GM08714 (cell line): ENCODE measurements at regions not wholly inside any gene's neighbourhood (a gene's known extent, or its start where the extent isn't known, plus 50 kb on each side); places are given as distances from the start of the nearest gene placed in this dataset.

Experiments used
- H3K4me3 ChIP-seq: fragments of 200-500 bp; sonication (Bioruptor generic); 2 replicates; pipeline ENCODE4 v1.5.1; 2014; ENCODE audit warnings: mild to moderate bottlenecking, low read length, inconsistent platforms
- ZNF274 ChIP-seq: IDR thresholded peaks from 2 replicates; pipeline ENCODE4 v1.6.1; 2012; ENCODE audit warnings: mild to moderate bottlenecking, low read depth, low read length

DNA sequence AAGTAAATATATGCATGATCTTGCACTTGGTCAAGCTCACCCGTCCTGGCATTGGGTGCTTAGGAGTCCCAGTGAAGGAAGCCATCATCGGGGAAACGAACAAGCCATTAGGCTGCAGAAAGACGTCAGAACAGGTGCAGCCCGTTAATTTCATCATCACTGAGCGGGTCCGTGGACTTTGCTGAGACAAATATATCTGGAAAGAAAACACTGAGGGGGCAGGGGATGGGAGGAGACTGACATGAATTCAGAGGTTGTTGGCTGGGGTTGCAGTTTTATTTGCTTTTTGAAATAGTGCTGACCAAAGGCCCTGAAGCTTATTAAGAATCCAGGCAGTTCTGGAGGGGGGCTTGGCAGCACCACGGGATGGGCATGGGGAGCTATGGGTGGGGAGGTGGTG lies 207.2 kb downstream of the ENGASE start:
- H3K4me3 ChIP-seq: no peak overlapping the region
- TF ChIP-seq ZNF274: no peak

DNA sequence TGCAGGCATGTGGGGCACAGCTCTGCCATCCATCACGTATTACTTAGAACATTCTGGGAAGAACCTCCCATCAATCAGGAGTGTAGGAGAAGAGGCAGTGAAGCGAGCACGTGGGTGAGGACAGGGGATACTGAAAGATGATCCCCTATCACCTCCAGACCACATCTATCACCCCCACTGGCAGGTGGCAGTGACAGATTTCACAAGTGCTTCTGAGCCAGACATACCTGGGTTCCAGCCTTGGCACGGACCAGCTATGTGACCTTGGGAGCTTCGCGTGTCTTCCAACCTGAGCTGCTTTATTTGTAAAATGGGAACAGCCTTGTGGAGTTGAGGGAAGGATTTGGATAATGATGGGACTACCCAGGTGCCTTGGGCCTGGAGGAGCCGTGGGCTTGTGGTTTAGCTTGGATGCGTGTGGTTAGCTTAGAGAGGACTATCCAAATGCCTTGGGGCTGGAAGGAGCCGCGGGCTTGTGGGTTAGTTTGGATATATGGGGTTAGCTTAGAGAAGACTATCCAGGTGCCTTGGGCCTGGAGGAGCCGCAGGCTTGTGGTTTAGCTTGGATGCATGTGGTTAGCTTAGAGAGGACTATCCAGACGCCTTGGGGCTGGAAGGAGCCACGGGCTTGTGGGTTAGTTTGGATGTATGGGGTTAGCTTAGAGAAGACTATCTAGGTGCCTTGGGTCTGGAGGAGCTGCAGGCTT lies 206.4 kb downstream of the ENGASE start:
- no peak for TF ChIP-seq ZNF274
- no peak overlapping the region for H3K4me3 ChIP-seq

DNA sequence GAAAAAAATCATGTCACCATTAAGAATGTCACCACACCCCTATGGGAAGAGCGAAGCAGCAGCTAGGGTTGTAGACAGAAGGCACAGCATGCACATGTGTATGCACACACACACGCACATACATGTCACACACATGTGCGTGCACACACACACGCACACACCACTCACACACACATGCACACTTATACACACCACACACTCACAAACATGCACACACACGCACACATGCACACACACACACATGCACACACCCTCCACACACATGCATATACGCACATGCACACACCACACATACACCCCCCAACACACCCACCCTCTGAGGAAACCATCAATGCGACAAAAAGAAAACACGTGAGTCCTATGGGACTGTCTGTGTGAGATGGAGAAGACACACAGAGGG lies 205.4 kb downstream of the ENGASE start:
- TF ChIP-seq ZNF274: no peak
- no peak overlapping the region for H3K4me3 ChIP-seq

- no peak overlapping the region for H3K4me3 ChIP-seq
- TF ChIP-seq ZNF274: no peak
Observed at GRCh38 chr17:79279320-79279719, 204.7 kb downstream of the ENGASE start.

- H3K4me3 ChIP-seq: no peak overlapping the region
- TF ChIP-seq ZNF274: no peak
Observed at GRCh38 chr17:79276821-79277220, 202.2 kb downstream of the ENGASE start.

DNA sequence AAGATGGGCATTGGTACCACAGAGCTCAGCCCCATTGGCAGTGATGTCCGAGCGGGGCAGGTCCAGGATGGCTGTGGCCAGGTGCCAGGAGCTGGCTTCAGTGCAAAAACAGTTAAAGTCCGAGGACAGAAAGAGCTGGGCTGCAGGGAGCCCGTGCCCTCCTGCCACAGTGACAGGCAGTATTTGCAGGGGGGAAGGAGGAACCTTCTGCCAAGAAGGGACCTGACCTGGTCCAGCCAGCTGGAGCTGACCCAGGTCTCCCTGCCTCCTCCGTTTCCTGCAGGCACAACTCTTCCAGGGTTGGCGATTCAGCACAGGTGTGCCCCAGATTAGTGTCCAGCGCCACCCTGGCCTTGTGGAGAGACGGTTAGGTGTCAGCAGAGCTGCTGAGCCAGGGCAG lies 199.0 kb downstream of the ENGASE start:
- H3K4me3 ChIP-seq: no peak overlapping the region
- TF ChIP-seq ZNF274: no peak

- TF ChIP-seq ZNF274: no peak
Observed at GRCh38 chr17:79272666-79273219, 198.1 kb downstream of the ENGASE start.

GRCh38 chr17:79272220-79272619 lies 197.6 kb downstream of the ENGASE start:
- no peak for TF ChIP-seq ZNF274
- no peak overlapping the region for H3K4me3 ChIP-seq

More at GRCh38 chr17:79272666-79273219, 198.1 kb downstream of the ENGASE start:
- no peak overlapping the region for H3K4me3 ChIP-seq

DNA sequence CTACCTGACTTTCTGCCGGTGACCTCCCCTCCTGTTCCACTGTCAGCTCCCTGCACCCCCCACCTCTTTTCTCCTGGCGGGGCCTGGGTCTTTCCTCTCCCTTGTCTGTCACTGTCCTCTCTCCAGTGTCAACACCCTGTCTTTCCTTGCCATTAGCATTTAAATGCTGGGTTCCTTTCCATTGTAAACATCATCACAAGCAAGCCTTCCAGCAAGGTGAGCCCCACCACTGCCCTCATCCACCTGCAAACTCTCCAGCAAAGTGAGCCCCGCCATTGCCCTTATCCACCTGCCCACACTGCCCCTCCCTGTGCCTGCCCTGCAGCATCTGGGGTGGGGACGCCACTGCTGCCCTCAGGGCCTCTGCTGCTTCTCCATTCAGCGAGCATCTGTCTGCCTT lies 195.0 kb downstream of the ENGASE start:
- no peak overlapping the region for H3K4me3 ChIP-seq
- TF ChIP-seq ZNF274: no peak

- H3K4me3 ChIP-seq: no peak overlapping the region
- no peak for TF ChIP-seq ZNF274
Observed at GRCh38 chr17:79263191-79263590, 188.6 kb downstream of the ENGASE start.

- no peak overlapping the region for H3K4me3 ChIP-seq
- TF ChIP-seq ZNF274: no peak
Observed at GRCh38 chr17:79262624-79263023, 188.0 kb downstream of the ENGASE start.

DNA sequence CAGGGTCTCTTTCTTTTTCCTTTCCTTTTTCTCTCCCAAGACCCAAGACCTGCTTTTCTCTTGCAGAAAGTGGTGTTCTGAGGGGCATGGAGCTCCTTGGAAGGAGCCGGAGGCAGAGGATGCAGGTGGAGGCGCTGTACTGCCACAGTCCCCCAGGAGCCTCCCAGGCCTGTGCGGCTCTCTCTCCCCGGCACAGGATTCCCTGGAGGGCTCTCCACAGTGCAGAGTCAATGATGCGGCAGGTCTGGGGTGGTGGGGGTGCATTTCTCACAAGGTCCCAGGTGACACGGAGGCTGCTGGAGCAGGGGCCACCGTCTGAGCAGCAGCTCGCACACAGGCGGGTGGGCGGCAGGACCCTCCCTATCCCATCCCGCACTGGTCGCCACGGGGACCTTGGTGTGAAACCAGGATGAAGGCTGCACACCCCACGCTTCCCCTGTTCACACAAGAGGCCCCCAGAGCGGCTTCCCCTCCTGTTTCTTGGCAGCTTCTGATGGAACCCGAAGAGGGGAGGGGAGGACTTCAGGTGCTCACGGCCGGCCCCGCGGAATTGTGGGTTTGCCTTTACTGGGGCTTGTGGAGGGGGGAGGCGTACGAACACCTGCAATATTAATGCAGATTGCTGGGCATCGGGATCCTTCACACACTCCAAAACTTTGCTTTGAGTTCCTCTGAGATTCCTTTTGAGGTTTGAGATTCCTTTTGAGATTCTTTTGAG lies 186.9 kb downstream of the ENGASE start:
- no peak overlapping the region for H3K4me3 ChIP-seq
- no peak for TF ChIP-seq ZNF274

DNA sequence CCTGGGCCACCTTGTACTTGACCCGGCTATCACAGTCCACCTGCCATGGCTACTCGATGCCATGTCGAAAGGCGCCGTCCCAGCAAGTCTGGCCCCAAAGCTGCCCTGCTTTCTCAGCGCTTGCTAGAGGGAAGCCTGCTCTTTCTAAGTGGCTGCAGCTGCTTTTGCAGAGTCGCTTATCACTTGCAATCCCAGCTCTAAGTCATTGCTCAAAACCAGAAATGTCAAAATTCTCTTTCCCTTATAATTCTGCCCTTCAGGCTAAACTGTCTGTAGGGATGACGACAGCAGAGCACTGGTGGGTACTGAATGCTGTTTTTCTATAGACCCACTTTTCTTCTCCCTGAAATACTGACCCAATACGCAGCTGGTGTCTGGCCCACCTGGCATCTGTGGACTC lies 184.2 kb downstream of the ENGASE start:
- TF ChIP-seq ZNF274: no peak
- H3K4me3 ChIP-seq: no peak overlapping the region

DNA sequence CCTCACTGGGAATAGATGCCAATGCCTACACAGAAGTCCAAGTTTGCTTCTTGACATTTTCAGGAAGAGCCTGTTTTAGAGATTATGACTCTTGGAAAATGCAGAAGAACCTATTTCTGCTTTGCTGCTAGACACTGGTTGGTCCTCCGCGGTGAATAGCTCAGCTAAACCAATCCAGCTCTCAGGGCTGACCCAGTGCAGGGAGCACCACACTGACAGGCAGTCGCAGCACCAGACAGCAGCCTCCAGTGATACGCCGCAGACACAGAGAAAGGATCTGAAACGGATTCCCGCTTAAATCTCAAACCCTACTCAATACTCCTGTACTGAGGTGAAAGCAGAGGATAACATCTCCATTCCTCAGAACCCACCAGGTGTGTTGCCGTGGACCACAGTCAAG lies 183.4 kb downstream of the ENGASE start:
- TF ChIP-seq ZNF274: no peak
- no peak overlapping the region for H3K4me3 ChIP-seq

DNA sequence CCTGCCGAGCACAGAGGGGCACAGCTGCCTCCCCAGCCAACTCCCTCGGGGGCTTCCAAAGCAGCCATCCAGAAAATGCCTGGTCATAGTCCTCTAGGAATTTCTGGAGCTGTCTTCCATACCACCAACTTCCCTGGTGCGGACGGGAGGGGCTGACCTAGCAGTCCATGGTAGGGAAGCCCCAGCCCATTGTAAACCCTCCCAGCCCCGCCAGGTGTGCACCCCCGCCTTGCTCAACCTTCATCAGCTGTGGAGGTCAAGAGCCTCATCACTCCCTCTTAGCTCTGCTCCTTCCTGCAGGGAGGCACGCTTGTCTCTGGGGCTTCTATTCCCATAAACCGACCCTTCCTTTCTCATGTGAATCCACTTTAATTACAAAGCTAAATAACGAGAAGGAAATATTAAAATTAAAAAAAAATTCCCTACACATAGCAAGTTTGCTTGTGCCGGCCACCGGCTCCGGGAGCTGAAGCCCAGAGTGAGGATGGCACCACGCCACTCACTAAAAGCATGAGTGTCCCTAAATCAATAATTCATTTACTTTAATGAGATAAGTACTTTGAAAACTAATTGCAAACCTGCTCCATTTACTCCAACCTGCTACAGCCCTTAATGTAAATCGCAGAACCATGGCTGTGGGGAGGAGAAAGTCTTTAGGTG lies 181.4 kb downstream of the ENGASE start:
- TF ChIP-seq ZNF274: no peak
- H3K4me3 ChIP-seq: no peak overlapping the region
